HT-29 (cell line): ENCODE measurements at regions not wholly inside any gene's neighbourhood (a gene's known extent, or its start where the extent isn't known, plus 50 kb on each side); places are given as distances from the start of the nearest gene placed in this dataset.

Source experiments
- DNase-seq: peaks from one replicate; pipeline ENCODE4 v3.0.0-alpha.2; 2015; ENCODE audit warnings: low spot score

DNA sequence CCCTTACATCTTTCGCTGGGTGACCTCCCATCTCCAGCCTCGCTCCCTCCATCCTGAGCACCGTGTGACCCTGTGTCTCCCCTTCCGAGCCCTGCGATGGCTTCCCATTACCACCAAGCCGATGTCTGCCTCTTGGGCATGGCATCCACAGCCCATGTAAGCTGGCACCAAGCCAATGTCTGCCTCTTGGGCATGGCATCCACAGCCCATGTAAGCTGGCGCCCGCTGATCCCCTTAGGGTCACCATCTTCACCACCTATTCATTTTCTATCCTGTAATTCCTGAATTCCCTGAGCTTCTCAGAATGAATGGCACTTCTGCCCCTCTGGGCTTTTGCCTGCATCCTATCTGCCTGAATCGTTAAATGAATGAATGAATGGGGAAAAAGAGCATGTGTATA, 478.2 kb upstream of the CCL2 start:
- no peak for DNase-seq

DNA sequence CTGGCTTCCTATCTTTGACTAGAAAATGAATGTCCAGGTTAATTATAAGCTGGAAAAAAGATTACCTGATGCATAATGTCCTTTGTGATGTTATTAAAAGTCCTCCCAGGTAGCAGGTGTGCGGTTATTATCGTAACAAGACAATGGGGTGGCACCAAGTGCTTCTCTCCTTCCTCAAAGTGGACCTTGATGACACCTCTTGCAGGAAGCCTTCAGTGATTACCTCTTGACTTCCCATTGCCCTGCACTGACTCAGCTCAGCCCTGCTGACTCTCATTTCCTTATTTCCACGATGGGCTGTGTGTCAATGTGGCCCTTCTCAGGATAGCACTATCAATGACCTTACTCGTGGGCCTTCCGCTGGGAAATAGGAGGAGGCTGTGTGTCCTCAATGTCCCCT, 477.4 kb upstream of the CCL2 start:
- DNase-seq: no peak

DNA sequence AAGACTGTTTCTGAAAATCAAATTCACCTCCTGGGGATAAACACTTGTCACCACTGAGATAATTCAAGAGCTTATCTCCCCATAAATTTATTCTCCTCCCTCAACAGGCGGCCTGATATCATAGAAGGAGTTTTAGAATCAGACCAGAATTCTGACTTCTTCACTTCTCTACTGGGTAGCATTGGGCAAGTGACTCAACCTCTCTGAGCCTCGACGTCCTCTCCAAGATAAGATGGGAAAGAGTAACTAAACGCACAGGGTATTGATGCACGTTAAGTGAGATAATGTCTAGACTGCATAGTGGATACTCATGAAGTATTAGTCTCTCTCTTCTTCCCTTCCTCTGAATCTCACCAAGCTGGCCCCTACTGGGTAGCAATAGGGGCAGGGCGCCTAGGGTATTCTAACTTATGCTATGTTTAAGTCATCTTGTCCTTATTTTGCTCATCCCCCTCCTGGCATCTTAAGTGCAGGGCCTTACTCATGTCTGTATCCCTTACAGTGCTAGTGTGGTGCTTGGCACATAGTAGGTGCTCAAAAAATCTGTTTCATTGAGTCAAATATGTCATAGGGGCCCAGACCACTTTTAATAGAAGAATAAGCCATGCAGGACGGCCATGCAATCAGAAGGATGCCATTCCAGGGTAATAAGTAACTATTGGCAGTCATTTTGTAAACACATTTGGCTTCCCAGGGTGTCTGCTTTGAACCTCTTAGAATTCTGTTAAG, 476.4 kb upstream of the CCL2 start:
- DNase-seq: no peak

DNA sequence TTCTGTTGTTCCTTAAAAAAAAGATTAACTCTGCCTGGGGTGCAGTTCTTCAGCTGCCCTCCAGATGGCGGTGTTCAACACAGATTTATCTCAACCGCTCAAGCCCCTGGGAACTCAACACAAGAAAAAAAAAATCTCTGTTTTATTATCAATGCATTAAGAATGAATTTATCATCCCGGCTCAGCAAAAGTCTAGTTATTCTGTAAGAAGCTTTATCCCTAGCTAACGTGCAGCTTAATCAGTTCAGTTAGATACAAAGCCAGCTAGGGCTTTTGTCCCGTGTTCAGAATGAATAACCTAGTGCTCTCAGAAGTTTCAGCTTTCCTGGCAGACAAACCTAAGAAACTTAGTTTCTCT, 475.9 kb upstream of the CCL2 start:
- DNase-seq: peak; percentile 68

DNA sequence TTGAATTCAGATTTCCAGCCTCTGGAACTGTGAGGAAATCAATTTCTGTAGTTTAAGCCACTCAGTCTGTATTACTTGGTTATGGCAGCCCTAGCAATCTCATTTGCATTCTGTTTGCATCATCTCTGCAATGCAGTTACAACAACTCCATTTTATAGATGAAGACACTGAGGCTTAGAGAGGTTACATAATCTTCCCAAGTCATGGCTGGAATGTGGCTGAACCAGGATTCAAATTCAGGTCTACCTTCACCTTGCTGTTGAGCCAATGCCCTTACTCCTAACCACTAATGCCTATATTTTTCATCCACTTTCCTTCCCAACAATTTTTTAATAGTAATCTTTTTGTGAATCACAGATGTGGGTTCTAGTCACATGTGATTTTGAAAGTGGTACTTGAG, 469.8 kb upstream of the CCL2 start:
- DNase-seq: no peak

DNA sequence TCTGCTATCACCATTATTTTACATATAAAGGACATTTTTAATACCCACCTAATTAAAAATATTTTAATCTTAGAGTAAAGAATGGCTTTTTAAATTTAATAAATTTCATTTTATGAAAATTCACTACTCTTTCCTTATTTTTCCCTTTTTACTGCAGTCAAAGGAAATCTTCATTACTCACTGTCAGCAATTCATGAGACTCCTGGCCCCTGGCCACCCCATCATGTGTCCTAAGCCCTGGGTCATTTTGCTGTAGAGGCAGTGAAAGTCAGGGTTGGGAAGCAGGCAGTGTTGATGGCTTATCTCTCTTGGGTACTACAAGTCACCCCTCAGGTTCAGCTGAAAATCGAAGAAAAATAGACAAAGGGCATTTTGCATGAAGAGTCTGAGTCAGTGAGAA, 468.6 kb upstream of the CCL2 start:
- DNase-seq: no peak

DNA sequence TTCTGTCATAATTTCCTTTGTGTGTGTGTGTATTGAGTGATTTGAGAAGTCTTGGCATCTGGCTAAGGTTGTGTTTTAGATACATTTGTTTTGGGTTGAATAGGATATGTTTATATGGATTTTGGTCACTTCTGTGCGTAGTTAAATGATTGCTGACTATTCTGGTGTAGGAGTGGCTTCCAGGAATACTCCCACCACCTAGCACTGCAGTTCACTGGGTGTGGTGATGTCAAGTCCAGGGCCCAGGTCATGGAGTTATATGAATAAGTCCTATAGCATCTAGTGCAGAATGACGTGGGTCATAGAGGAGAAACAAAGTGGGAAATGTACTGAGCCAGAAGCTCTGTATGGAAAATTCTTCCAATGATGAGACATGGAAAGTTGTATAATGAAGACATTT, 465.4 kb upstream of the CCL2 start:
- no peak for DNase-seq

DNA sequence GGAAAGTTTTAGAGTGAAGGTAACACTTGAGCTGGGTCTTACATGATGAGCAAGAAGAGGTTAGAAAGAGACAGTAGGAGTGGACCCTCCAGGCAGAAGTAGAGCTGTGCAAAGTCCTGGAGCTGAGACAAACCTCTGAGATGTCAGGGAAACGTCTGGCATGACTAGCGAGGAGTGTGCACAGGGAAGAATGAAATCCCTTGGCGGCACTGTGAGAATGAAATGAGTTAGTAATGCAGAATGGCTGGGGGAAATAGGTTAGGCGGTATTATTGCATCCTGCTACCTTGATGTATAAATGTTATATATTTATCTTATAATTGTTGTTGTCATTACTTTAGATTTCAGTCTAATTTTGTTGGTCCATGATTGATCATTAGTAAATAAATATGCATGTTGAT, 457.9 kb upstream of the CCL2 start:
- DNase-seq: no peak

DNA sequence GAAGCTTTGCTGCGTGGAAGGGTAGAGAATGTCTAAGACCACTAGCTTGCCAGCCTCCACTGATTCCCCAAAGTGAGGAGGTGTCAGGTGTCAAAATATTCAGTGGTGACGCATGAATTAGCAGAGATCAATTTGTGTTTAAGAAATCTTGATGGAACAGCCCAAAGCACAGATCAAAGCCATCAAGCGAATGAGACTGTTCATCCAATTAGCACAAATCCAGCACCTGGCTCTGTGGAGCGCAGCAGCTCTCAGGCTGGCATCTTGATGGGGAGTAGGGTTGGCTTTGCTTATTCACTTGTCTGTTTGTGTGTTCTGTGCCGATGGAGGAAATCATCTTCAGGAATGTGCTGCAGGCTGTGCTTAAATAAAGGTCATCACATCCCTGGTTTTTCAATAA, 456.8 kb upstream of the CCL2 start:
- no peak for DNase-seq

DNA sequence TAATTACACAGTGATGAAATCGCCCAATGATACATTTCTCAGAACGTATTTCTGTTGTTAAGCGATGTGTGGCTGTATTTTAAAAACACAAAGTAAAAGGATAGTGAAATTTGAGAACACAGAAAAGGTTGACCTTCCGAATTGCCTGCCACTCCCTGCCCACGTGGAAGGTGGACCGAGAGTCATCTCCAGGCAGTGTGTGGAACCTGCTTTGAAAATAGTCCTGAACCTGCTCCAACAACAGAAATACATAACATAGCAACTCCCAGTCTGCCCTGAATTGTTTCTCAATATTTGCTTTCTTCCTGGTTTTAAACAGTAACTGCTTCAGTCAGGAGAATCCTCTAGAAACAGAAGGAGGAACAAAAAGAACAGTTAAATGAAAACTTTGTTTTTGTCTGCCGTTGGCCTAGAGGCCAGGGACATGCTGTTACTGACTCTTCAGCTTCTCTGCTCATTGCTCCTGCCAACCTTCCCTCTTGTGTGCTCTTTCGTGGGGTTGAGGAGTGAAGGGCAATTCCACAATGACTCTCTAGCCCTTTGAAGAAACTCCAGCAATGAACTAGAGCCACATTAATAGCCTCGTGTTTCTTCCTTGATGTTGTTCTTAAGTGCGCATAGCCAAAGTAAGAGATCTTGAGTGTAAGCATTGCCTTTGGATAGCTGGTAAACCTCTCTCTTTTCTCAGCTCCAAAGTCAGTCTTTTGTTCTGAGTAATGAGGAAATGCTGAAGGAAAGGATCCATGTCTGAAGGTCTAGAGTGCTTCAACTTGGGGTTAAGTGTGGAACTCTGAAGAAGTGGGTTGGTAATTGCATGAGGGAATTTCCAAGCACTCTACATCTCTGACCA, 452.5 kb upstream of the CCL2 start:
- no peak for DNase-seq

DNA sequence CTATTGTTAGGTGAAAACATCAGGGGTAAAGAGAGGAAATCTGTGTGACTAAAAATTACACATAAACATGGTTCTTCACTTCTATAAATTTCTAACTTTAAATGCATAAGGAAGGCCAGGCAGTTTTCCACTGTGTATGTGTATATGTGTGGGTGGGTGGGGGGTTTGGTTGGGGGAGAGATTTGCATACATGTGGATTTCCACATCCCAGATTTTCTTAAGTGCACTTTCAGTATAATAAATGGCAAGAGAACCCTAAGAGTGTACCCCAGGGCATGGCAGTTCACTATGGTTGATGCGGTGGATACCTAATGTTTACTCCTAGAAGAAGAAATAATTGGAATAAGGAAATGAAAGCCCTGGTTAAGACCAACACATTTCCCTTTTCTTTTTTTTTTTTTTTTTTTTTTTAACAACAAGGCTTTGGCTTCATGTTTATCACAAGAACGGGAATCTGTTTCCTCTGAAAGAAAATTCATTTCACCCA, 451.8 kb upstream of the CCL2 start:
- no peak for DNase-seq

DNA sequence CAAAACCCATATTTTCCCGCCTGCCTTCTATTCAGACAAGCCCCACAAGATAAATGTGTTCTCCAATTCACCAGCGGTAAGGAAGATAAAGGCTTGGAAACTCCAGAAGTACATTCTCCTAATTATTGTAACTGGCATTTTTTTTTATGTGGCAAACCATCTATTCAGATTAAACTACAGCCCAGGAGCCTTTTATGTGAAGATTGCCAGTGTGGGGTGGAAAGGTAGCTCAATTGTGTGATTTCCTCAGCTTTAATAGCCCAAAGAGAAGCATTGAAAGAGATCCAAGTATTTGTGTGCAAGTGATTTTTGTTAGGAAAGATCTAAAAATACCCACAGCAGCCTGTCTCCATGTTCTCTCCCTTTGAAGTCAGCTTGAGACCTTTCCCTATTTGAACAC, 451.4 kb upstream of the CCL2 start:
- no peak for DNase-seq

DNA sequence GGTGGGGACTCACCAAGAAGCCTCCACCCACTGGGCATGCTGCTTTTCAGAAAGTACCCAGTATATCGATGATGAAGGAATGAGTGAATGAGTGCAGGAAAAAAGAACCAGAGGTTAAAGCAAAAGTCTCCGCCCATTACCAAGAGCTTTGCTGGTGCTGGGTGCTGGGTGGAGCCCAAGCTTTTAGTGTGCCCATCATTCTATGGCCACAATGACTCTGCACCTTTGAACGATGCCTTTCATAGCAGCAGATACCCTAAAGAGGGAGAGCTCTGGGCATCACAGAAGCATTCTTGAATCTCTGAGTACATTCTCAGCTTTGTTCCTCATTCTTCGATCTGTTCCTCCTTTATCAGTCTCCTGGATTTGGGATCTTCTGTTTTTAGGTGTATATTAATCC, 450.7 kb upstream of the CCL2 start:
- no peak for DNase-seq

DNA sequence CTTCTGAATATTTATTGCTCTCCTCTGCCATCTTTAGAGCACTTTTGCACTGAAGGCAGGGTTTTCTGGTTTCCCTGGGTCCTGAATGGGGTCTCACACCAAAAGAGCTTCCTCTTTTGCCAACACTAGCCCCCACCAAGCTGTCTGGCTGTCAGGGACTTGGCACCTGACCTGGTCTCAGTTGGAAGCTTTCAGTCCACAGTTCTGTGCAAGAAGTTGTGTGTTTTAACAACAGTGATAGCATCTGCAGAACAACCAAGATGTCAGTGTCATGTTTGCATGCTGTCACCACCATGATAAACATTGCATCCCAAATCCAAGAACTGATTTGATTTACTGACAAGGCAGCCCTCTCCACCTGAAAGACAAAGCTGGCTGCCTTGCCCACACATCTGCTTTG, 448.5 kb upstream of the CCL2 start:
- no peak for DNase-seq

DNA sequence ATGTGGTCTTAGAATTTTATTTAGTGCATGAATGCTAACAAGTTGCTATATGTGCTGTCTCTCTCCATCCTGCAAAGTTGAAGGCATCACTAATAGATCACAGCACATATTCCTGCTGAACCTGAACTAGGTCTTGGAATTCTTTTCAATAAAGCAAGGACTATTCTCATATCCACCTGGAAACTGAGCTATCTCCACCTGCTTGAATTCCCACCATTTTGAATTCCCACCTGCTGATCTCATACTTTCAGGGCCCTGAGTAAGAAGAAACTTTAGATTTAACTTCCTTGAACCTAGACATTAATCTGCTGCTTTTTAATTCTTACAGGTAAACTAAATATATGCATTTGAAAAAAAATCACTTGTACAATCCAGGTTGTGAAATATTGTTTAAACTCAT, 445.3 kb upstream of the CCL2 start:
- DNase-seq: no peak

DNA sequence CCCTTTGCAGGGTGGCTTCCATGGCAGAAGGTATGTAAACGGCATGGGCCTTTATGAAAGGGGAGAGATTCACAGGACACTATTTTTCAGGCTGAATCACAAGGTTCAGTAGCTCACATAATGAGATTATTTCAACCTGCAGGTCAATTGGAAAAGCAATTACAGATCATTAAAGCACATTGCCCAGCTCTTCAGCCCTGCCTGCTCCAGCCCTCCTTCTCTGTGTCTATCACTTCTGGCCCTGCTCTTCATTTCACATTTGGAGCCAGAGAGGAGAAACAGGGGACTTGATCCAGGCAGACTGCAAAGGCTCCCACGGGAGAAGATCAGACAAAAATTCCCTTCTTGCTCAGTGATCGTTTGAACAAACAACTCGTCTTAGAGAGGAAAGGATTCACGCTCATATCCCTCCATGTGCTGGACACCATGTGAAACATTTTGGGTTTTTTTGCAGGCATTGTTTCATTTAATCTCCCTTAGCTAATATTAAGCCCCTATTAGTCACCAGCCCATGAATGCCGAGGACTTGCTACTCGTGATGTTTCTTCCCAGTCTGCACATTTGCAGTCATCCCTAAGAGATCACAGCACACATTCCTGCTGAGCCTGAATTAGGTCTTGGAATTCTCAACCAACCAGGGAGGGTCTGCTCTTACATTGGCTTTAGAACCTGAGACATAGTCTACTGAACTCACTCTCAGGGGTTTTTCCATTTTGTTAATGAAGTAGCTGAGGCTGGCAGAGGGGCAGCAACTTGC, 443.9 kb upstream of the CCL2 start:
- no peak for DNase-seq

DNA sequence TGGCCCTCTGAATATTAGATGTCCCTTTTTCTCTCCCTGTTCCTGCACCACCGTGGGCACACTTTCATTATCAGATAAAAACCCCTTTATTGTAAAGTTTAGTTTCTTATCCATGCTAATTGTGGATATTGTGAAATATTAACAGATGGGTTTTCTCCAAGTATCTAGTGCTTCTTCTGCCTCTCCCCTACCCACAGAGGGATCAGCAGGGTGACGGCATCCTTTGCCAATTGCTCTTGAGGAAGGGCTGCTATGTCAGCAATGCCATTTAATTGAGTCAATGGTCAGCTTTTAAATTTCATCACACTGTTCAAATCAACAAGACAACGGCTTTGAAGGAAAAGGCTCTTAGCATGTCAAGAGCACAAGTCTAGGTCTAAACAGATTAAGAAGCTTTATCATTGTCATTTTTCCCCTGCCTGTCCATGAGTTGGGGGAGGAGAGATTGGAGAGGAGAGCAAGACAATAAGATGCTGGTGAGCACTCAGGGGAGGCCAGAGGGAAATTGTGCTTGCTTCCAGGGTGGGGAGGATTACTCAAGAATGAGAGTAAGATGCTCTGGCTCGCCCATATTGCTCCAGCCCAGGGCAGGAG, 443.0 kb upstream of the CCL2 start:
- no peak for DNase-seq

DNA sequence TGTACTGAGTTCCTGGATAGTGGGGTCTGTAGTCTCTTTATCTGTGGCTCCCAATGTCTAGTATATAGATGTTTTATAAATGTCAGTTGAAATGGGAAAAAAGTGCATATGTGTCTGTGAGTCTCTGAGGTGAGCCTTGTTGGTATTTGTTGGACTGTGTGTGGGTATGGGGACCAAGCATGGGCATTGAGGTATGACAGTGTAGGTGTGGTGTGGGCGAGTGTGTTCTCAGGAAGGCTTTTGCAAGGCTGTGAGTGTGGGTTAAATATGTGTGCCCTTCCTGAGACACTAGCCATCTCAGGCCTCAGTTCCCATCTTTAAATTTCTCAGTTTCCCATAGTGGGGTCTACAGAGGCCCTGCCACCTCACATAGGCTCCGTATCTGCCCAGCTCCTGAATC, 440.2 kb upstream of the CCL2 start:
- DNase-seq: no peak

DNA sequence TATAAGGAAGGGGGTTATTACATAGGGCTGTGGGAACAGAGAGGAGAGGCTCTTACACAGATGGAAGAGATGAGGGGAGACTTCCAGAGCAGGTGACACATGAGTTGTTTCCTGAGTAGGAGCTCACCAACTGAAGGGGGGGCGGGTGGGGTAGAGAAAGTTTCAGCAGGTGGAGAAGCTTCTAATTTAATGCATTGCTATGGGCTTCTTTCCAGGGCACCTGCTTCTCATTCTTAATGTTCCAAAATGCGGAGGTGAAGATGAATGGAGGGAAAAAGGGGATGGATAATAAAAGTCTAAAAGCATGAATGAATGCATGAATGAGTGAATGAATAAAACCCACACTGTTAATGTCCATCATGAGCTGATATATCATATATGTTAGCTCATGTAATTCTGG, 439.0 kb upstream of the CCL2 start:
- DNase-seq: no peak

DNA sequence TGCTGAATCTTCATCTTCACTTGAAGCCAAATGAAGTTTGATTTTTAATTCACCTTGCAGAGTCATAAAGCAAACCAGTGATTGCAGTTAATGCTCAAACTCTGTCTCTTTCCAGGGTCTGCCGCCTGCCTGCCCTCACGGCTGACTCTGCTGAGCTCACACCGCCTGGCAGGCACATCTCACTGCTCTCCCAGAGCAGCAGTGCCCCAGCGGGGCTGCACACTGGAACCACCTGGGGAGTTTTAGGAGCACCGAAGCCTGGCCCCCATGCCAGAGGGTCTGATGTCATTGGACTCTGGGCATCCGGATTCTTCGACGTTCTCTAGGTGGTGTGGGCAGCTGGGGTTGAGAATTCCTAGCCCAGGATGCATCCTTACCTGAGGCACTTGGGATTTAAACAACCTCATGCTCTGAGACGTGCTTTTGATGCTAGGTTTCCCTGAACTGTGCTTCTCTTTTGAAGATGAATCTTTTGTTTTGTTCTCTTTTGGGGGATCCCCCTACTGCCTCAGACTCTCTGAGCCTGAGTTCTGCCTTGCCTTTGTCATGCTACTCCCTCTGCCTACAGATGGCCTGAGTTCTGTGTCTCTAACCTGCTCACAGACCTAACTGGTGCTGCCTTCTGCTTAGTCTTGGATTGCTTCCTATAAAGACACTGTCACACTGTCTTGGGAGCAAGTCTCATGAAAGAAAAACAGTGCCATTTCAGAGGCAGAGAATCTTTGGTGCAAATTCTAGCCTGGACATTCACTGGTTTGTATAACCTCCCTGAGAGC, 438.1 kb upstream of the CCL2 start:
- DNase-seq: no peak

DNA sequence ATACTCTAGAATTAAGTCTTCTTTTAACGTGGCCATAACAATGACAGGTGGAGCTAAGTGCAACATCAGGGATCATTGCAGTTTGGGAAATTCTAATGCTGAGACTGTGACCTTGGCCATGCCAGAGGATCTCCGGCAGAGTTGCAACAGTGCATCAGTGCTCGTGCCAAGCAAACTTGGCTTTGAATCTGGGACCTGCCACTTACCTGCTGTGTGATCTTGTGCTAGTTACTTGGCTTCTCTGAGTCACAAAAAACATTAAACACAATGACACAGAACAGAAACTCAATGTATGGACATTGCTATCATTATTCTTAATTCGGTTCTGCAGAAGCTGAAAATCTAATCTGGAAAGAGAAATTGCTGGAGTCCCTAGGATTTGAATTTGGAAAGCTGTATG, 435.5 kb upstream of the CCL2 start:
- no peak for DNase-seq
